OCI-LY7 (cell line): ENCODE measurements at regions not wholly inside any gene's neighbourhood (a gene's known extent, or its start where the extent isn't known, plus 50 kb on each side); places are given as distances from the start of the nearest gene placed in this dataset.

Experiments used
- CTCF ChIP-seq: fragments of 200-600 bp; sonication (generic); conservative IDR thresholded peaks from 2 replicates; pipeline ENCODE4 v1.5.1; 2014; ENCODE audit warnings: mild to moderate bottlenecking, antibody characterized with exemption, low read length, moderate library complexity, mixed read lengths
- EZH2phosphoT487 ChIP-seq: fragments of 200-600 bp; sonication (generic); IDR thresholded peaks from 2 replicates; pipeline ENCODE4 v1.6.1; 2018; ENCODE audit warnings: low read depth, borderline replicate concordance, mild to moderate bottlenecking, mixed run types, antibody characterized with exemption, low read length, moderate library complexity, mixed read lengths

- TF ChIP-seq CTCF (peak; percentile 62), EZH2phosphoT487 (no peak)
These were observed 666.4 kb upstream of the ZEB2 start for GRCh38 chr2:145186303-145186702.
